WI38 (cell line): ENCODE measurements at regions not wholly inside any gene's neighbourhood (a gene's known extent, or its start where the extent isn't known, plus 50 kb on each side); places are given as distances from the start of the nearest gene placed in this dataset.
"Not testable (repeated sequence)": the region's sequence is repeated elsewhere in the genome, so short reads cannot be mapped to it uniquely, and the experiment has no call there.

Experiments used
- H3K4me3 ChIP-seq: 2 replicates; pipeline ENCODE4 v1.5.1; 2011; ENCODE audit warnings: low read depth, mild to moderate bottlenecking, control low read depth, low read length
- TF ChIP-seq, protein P1 (sequence below): IDR thresholded peaks from 2 replicates; pipeline ENCODE4 v1.5.1; 2012; ENCODE audit warnings: low read depth, mild to moderate bottlenecking, control low read depth, low read length

DNA sequence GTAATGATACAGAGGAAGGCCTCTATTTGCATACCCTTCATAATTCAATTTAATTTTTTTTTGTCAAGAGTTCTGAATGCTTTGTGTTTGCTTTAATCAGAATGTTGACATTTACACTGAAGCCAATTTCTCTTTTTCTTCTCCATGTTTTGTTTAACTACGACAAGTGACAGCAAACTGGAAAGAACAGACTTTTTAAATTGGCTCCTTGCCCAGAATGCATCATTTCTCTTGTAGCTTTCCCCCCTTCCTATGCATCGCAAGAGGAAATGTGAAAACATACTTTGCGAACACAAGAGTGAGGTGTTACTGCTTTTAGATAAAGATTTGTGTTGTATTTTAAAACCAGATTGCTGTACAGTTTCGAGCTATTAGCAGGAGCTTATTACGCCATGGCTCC lies 955.2 kb upstream of the CELF4 start:
- TF ChIP-seq, protein P1, sequence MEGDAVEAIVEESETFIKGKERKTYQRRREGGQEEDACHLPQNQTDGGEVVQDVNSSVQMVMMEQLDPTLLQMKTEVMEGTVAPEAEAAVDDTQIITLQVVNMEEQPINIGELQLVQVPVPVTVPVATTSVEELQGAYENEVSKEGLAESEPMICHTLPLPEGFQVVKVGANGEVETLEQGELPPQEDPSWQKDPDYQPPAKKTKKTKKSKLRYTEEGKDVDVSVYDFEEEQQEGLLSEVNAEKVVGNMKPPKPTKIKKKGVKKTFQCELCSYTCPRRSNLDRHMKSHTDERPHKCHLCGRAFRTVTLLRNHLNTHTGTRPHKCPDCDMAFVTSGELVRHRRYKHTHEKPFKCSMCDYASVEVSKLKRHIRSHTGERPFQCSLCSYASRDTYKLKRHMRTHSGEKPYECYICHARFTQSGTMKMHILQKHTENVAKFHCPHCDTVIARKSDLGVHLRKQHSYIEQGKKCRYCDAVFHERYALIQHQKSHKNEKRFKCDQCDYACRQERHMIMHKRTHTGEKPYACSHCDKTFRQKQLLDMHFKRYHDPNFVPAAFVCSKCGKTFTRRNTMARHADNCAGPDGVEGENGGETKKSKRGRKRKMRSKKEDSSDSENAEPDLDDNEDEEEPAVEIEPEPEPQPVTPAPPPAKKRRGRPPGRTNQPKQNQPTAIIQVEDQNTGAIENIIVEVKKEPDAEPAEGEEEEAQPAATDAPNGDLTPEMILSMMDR, result no peak
- no peak overlapping the region for H3K4me3 ChIP-seq

- TF ChIP-seq, protein P1, result no peak
- no peak overlapping the region for H3K4me3 ChIP-seq
These were observed 936.9 kb upstream of the CELF4 start for GRCh38 chr18:38502539-38502938.

GRCh38 chr18:38497266-38497665 lies 931.7 kb upstream of the CELF4 start:
- TF ChIP-seq, protein P1, result no peak
- no peak overlapping the region for H3K4me3 ChIP-seq

GRCh38 chr18:38496222-38496793 lies 930.7 kb upstream of the CELF4 start:
- TF ChIP-seq, protein P1, result no peak
- no peak overlapping the region for H3K4me3 ChIP-seq

- no peak overlapping the region for H3K4me3 ChIP-seq
- TF ChIP-seq, protein P1, result no peak
These were observed 928.5 kb upstream of the CELF4 start for GRCh38 chr18:38494065-38494464.

DNA sequence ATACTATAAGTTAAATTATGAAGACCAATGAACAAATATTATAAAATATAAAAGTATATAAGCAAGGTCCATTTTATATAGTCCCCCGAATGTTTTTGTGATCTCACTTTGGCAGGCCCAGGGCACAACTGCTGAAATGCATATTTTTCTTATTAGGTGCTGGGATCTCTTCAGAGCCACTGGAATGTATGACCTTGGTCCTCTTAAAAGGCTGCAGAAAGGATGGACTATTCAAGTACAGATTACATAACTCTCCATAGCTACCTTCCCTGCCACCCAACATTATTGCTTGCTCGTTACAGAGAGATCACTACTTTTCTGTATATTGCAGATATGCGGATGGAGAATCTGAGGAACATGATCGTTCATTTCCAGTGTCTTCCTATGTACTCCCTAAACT lies 925.6 kb upstream of the CELF4 start:
- no peak overlapping the region for H3K4me3 ChIP-seq
- TF ChIP-seq, protein P1, result no peak

DNA sequence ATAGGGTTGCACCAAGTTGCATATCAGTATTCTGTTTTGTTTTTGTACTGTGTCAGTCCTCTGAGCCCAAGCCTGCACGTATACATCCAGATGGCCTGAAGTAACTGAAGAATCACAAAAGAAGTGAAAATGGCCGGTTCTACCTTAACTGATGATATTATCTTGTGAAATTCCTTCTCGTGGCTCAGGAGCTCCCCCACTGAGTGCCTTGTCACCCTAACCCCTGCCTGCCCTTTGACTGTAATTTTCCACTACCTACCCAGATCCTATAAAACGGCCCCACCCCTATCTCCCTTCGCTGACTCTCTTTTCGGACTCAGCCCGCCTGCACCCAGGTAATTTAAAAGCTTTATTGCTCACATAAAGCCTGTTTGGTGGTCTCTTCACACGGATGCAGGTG lies 924.1 kb upstream of the CELF4 start:
- H3K4me3 ChIP-seq, result not testable (repeated sequence)

- no peak overlapping the region for H3K4me3 ChIP-seq
- TF ChIP-seq, protein P1, result no peak
These were observed 921.9 kb upstream of the CELF4 start for GRCh38 chr18:38487521-38487920.
